ENCODE measurements at regions not wholly inside any gene's neighbourhood (a gene's known extent, or its start where the extent isn't known, plus 50 kb on each side); places are given as distances from the start of the nearest gene placed in this dataset.
"Not testable (repeated sequence)": the region's sequence is repeated elsewhere in the genome, so short reads cannot be mapped to it uniquely, and the experiment has no call there.

GRCh38 chr15:25253048-25253973 is 185.5 kb downstream of the UBE3A start:
- not testable (repeated sequence) for TF ChIP-seq CTCF (IDR thresholded peaks at IDR 0.05); POLR2AphosphoS5 (IDR thresholded peaks at IDR 0.05; ENCODE audit: insufficient read depth in 1 of 2, low read depth in 1 of 2); POLR2A (IDR thresholded peaks at IDR 0.05)

Data from vagina (tissue), 2 donors.